ENCODE measurements at regions not wholly inside any gene's neighbourhood (a gene's known extent, or its start where the extent isn't known, plus 50 kb on each side); places are given as distances from the start of the nearest gene placed in this dataset.
"Not testable (repeated sequence)": the region's sequence is repeated elsewhere in the genome, so short reads cannot be mapped to it uniquely, and the experiment has no call there.

DNA sequence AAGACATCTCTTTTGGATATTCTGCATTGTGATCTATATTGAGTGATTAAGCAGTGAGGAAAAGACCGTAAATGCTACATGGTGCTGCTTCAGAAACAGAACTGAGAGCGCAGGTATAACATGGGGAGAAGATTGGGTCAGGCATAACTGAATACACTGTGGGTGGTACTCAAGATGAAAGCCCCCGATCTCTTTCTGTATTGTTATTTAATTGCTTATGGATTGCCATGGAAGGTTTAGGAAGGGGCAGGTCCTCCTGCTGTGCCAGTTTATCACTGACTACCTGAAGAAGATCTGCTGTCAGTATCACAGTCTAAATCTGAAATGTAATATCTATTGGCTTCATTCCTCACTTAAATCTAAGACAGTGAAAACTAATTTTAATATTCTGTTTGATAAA lies 1568.7 kb upstream of the CELF4 start:
- TF ChIP-seq EZH2phosphoT487 (conservative IDR thresholded peaks at IDR 0.05; ENCODE audit: low read length): no peak
- TF ChIP-seq, protein P1, sequence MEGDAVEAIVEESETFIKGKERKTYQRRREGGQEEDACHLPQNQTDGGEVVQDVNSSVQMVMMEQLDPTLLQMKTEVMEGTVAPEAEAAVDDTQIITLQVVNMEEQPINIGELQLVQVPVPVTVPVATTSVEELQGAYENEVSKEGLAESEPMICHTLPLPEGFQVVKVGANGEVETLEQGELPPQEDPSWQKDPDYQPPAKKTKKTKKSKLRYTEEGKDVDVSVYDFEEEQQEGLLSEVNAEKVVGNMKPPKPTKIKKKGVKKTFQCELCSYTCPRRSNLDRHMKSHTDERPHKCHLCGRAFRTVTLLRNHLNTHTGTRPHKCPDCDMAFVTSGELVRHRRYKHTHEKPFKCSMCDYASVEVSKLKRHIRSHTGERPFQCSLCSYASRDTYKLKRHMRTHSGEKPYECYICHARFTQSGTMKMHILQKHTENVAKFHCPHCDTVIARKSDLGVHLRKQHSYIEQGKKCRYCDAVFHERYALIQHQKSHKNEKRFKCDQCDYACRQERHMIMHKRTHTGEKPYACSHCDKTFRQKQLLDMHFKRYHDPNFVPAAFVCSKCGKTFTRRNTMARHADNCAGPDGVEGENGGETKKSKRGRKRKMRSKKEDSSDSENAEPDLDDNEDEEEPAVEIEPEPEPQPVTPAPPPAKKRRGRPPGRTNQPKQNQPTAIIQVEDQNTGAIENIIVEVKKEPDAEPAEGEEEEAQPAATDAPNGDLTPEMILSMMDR (IDR thresholded peaks at IDR 0.05; ENCODE audit: insufficient read depth, low read length, poor library complexity, severe bottlenecking): no peak
- no peaks in the 10 kb centered on the region for H4K20me1 ChIP-seq (ENCODE audit: low read depth, low read length)
- H3K4me3 ChIP-seq (ENCODE audit: insufficient read depth, low read length, poor library complexity, severe bottlenecking): no peak overlapping the region
- no peaks in the 10 kb centered on the region for H3K9me3 ChIP-seq (ENCODE audit: insufficient read depth, low read length)
- H3K27ac ChIP-seq (ENCODE audit: low read depth, low read length): no peak overlapping the region
- H3K79me2 ChIP-seq (ENCODE audit: insufficient read depth, low read length): no peaks in the 10 kb centered on the region
- H3K9ac ChIP-seq (ENCODE audit: low read length): no peak overlapping the region
- no peaks in the 10 kb centered on the region for H3K27me3 ChIP-seq (ENCODE audit: low read length)
- 0 out of 2 replicates have a peak, but pooled peaks cover 4% of the 10 kb centered on the region for H3K9me2 ChIP-seq (replicated peaks; ENCODE audit: insufficient read depth, low read length)
- no peaks in the 10 kb centered on the region for H3F3A ChIP-seq (ENCODE audit: insufficient read depth)
- H2AFZ ChIP-seq (ENCODE audit: low read depth, low read length, severe bottlenecking): no peak overlapping the region
- H3K4me2 ChIP-seq (ENCODE audit: low read depth, low read length, poor library complexity, severe bottlenecking): no peak overlapping the region
- H3K36me3 ChIP-seq (ENCODE audit: low read length): no peaks in the 10 kb centered on the region

DNA sequence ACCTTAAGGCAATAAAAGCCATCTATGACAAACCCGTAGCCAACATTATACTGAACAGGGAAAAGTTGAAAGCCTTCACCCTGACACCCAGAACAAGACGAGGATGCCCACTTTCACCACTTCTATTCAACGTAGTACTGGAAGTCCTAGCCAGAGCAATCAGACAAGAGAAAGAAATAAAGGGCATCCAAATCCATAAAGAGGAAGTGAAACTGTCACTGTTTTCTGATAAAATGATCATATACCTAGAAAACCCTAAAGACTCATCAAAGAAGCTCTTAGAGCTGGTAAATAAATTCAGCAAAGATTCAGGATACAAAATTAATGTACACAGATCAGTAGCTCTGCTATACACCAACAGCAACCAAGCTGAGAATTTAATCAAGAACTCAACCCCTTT lies 1561.9 kb upstream of the CELF4 start:
- not testable (repeated sequence) for H3K9me3 ChIP-seq (ENCODE audit: insufficient read depth, low read length); H3K27ac ChIP-seq (ENCODE audit: low read depth, low read length); H3K79me2 ChIP-seq (ENCODE audit: insufficient read depth, low read length); H3F3A ChIP-seq (ENCODE audit: insufficient read depth); H3K36me3 ChIP-seq (ENCODE audit: low read length); H3K9ac ChIP-seq (ENCODE audit: low read length); H3K4me2 ChIP-seq (ENCODE audit: low read depth, low read length, poor library complexity, severe bottlenecking); H3K9me2 ChIP-seq (replicated peaks; ENCODE audit: insufficient read depth, low read length); H3K27me3 ChIP-seq (ENCODE audit: low read length); H4K20me1 ChIP-seq (ENCODE audit: low read depth, low read length); H3K4me3 ChIP-seq (ENCODE audit: insufficient read depth, low read length, poor library complexity, severe bottlenecking); H2AFZ ChIP-seq (ENCODE audit: low read depth, low read length, severe bottlenecking)

DNA sequence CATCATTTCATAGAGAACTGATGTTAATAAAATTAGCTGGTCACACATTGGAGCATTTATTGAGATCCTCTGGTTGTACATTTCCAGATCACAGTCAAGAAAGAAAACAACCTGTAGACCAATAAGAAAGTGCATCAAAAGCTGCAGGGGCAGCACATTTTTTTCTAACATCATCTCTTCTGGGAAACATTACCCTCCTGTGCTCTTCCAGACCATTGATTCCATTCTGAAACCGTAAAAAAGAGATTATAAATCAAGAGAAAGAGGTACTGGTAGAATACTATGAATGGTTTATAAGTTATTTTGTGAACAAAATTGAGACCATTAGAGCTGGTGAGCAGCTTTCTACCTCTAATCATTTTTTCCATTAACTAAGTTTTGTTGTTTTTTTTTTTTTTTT lies 1548.2 kb upstream of the CELF4 start:
- Histone ChIP-seq H3K36me3 (ENCODE audit: low read length) (no peaks in the 10 kb centered on the region), H2AFZ (ENCODE audit: low read depth, low read length, severe bottlenecking) (no peak overlapping the region), H4K20me1 (ENCODE audit: low read depth, low read length) (no peaks in the 10 kb centered on the region), H3K27me3 (ENCODE audit: low read length) (no peaks in the 10 kb centered on the region), H3K9me3 (ENCODE audit: insufficient read depth, low read length) (peaks cover 4% of the 10 kb centered on the region; the same call in 1 of the 2 replicates), H3K79me2 (ENCODE audit: insufficient read depth, low read length) (no peaks in the 10 kb centered on the region), H3K9ac (ENCODE audit: low read length) (no peak overlapping the region), H3F3A (ENCODE audit: insufficient read depth) (no peaks in the 10 kb centered on the region), H3K4me2 (ENCODE audit: low read depth, low read length, poor library complexity, severe bottlenecking) (no peak overlapping the region), H3K4me3 (ENCODE audit: insufficient read depth, low read length, poor library complexity, severe bottlenecking) (no peak overlapping the region), H3K27ac (ENCODE audit: low read depth, low read length) (no peak overlapping the region), H3K9me2 (replicated peaks; ENCODE audit: insufficient read depth, low read length) (0 out of 2 replicates have a peak, but pooled peaks cover 3% of the 10 kb centered on the region)
- no peak for TF ChIP-seq EZH2phosphoT487 (conservative IDR thresholded peaks at IDR 0.05; ENCODE audit: low read length)

DNA sequence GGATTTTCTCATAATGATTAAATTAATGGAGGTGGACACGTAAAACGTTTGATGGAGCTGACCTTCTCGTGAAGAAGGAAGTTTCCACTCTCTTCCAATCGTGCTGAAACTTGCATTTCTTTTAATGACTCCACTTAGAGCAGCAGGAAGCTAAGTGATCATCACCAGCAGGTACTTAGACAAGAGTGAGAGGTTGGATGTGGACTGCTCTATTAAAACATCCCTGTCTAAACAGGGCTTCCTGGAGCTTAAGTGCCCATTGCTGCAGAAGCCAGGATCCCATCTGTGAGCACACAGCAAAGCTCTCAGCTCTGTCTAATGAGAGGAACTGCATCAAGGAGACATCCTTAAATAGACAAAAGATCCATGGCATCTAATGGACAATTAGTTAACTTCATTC lies 1539.5 kb upstream of the CELF4 start:
- Histone ChIP-seq H3K9me3 (ENCODE audit: insufficient read depth, low read length) (peaks cover 16% of the 10 kb centered on the region; the same call in 1 of the 2 replicates), H3K4me2 (ENCODE audit: low read depth, low read length, poor library complexity, severe bottlenecking) (no peak overlapping the region)

More for the DNA sequence above, 1539.5 kb upstream of the CELF4 start:
- H3K36me3 ChIP-seq (ENCODE audit: low read length): no peaks in the 10 kb centered on the region
- H3K9ac ChIP-seq (ENCODE audit: low read length): no peak overlapping the region
- no peaks in the 10 kb centered on the region for H3K79me2 ChIP-seq (ENCODE audit: insufficient read depth, low read length)
- no peak overlapping the region for H3K27ac ChIP-seq (ENCODE audit: low read depth, low read length)
- H4K20me1 ChIP-seq (ENCODE audit: low read depth, low read length): no peaks in the 10 kb centered on the region
- no peak overlapping the region for H3K4me3 ChIP-seq (ENCODE audit: insufficient read depth, low read length, poor library complexity, severe bottlenecking)
- H3K27me3 ChIP-seq (ENCODE audit: low read length): no peaks in the 10 kb centered on the region
- TF ChIP-seq EZH2phosphoT487 (conservative IDR thresholded peaks at IDR 0.05; ENCODE audit: low read length): no peak
- TF ChIP-seq, protein P1 (IDR thresholded peaks at IDR 0.05; ENCODE audit: insufficient read depth, low read length, poor library complexity, severe bottlenecking): no peak
- H3F3A ChIP-seq (ENCODE audit: insufficient read depth): no peaks in the 10 kb centered on the region
- no peak overlapping the region for H2AFZ ChIP-seq (ENCODE audit: low read depth, low read length, severe bottlenecking)
- H3K9me2 ChIP-seq (replicated peaks; ENCODE audit: insufficient read depth, low read length): no peaks in the 10 kb centered on the region

Measured in SU-DHL-6 (cell line).